Activated naive CD8-positive, alpha-beta T cell treated with anti-CD3 and anti-CD28 coated beads, Interleukin-2, amount 50 U/mL, for 16 hours (primary cell): ENCODE measurements at regions not wholly inside any gene's neighbourhood (a gene's known extent, or its start where the extent isn't known, plus 50 kb on each side); places are given as distances from the start of the nearest gene placed in this dataset.

Experiments used
- DNase-seq: peaks from one replicate; pipeline ENCODE4 v3.0.0-alpha.2; 2020; ENCODE audit warnings: low read depth, low spot score

- no peak for DNase-seq
These were observed 218.0 kb upstream of the ADRA1B start for GRCh38 chr5:159698322-159698721.

- no peak for DNase-seq
These were observed 216.3 kb upstream of the ADRA1B start for GRCh38 chr5:159700016-159700415.

GRCh38 chr5:159702301-159702700 lies 214.0 kb upstream of the ADRA1B start:
- DNase-seq = no peak

GRCh38 chr5:159702826-159703225 lies 213.5 kb upstream of the ADRA1B start:
- DNase-seq = no peak

GRCh38 chr5:159704160-159704559 lies 212.1 kb upstream of the ADRA1B start:
- DNase-seq = no peak

GRCh38 chr5:159705948-159706347 lies 210.3 kb upstream of the ADRA1B start:
- DNase-seq = no peak

- DNase-seq = no peak
These were observed 208.2 kb upstream of the ADRA1B start for GRCh38 chr5:159708090-159708489.

GRCh38 chr5:159712672-159713071 lies 203.6 kb upstream of the ADRA1B start:
- DNase-seq = no peak

- no peak for DNase-seq
These were observed 203.0 kb upstream of the ADRA1B start for GRCh38 chr5:159713254-159713653.

GRCh38 chr5:159713773-159714172 lies 202.5 kb upstream of the ADRA1B start:
- DNase-seq = no peak

GRCh38 chr5:159725475-159725874 lies 190.8 kb upstream of the ADRA1B start:
- no peak for DNase-seq

- no peak for DNase-seq
These were observed 189.1 kb upstream of the ADRA1B start for GRCh38 chr5:159727167-159727566.

GRCh38 chr5:159730285-159730684 lies 186.0 kb upstream of the ADRA1B start:
- no peak for DNase-seq

GRCh38 chr5:159732220-159732619 lies 184.1 kb upstream of the ADRA1B start:
- DNase-seq = no peak

- DNase-seq = no peak
These were observed 181.9 kb upstream of the ADRA1B start for GRCh38 chr5:159734366-159734765.

- DNase-seq = no peak
These were observed 181.2 kb upstream of the ADRA1B start for GRCh38 chr5:159735036-159735435.

GRCh38 chr5:159735749-159736660 lies 180.3 kb upstream of the ADRA1B start:
- DNase-seq = no peak

- DNase-seq = no peak
These were observed 179.4 kb upstream of the ADRA1B start for GRCh38 chr5:159736844-159737243.

- no peak for DNase-seq
These were observed 179.0 kb upstream of the ADRA1B start for GRCh38 chr5:159737263-159737662.

GRCh38 chr5:159741829-159742322 lies 174.4 kb upstream of the ADRA1B start:
- DNase-seq = no peak

GRCh38 chr5:159743234-159743633 lies 173.0 kb upstream of the ADRA1B start:
- no peak for DNase-seq

GRCh38 chr5:159746707-159747106 lies 169.6 kb upstream of the ADRA1B start:
- no peak for DNase-seq

GRCh38 chr5:159749146-159749545 lies 167.1 kb upstream of the ADRA1B start:
- no peak for DNase-seq
